Left ventricle myocardium inferior (tissue), 1 donor: ENCODE measurements at regions not wholly inside any gene's neighbourhood (a gene's known extent, or its start where the extent isn't known, plus 50 kb on each side); places are given as distances from the start of the nearest gene placed in this dataset.

ENCODE experiments used
- DNase-seq: peaks from one replicate; pipeline ENCODE4 v3.0.0-alpha.2; 2020
- H3K27ac ChIP-seq: fragments of 200-600 bp; replicated peaks from 2 replicates; pipeline ENCODE4 v1.8.0; 2021
- H3K27me3 ChIP-seq: fragments of 200-600 bp; 2 replicates; pipeline ENCODE4 v1.8.0; 2021; ENCODE audit warnings: low read depth
- H3K36me3 ChIP-seq: fragments of 200-600 bp; 2 replicates; pipeline ENCODE4 v1.8.0; 2021
- H3K4me1 ChIP-seq: fragments of 200-600 bp; 2 replicates; pipeline ENCODE4 v1.8.0; 2021
- H3K4me3 ChIP-seq: fragments of 200-600 bp; 2 replicates; pipeline ENCODE4 v1.8.0; 2021; ENCODE audit warnings: mild to moderate bottlenecking, moderate library complexity
- H3K9me3 ChIP-seq: fragments of 200-600 bp; replicated peaks from 2 replicates; pipeline ENCODE4 v1.8.0; 2021
- CTCF ChIP-seq: fragments of 200-600 bp; IDR thresholded peaks from 2 replicates; pipeline ENCODE4 v1.8.0; 2021; ENCODE audit warnings: antibody characterized with exemption, mild to moderate bottlenecking, borderline replicate concordance
- intact Hi-C: fragments of 100-400 bp; cut with micrococcal nuclease; formaldehyde crosslinking; loops from one replicate; pipeline ENCODE4 v1.11.0; 2022
- donor health status: DM: no; HTN: yes; CAD: no; lungs with severe emphysema.

GRCh38 chr1:30262158-30262557 lies 461.2 kb downstream of the MATN1 start:
- H3K36me3 ChIP-seq = no peaks in the 10 kb centered on the region
- H3K9me3 ChIP-seq = peaks cover 4% of the 10 kb centered on the region
- no peak overlapping the region for H3K27ac ChIP-seq
- H3K4me1 ChIP-seq = no peaks in the 10 kb centered on the region
- no peak for TF ChIP-seq CTCF
- H3K4me3 ChIP-seq = no peak overlapping the region
- no peak for DNase-seq
- H3K27me3 ChIP-seq = peaks cover 57% of the 10 kb centered on the region
- intact Hi-C loops = no loop called here

- Histone ChIP-seq H3K27me3 (peaks cover 58% of the 10 kb centered on the region), H3K36me3 (no peaks in the 10 kb centered on the region), H3K9me3 (peaks cover 4% of the 10 kb centered on the region), H3K4me1 (no peaks in the 10 kb centered on the region), H3K4me3 (no peak overlapping the region), H3K27ac (no peak overlapping the region)
- DNase-seq = no peak
- intact Hi-C loops = no loop called here
- TF ChIP-seq CTCF = no peak
These were observed 463.1 kb downstream of the MATN1 start for GRCh38 chr1:30260318-30260717.

- peaks cover 60% of the 10 kb centered on the region for H3K27me3 ChIP-seq
- intact Hi-C loops = no loop called here
- H3K27ac ChIP-seq = no peak overlapping the region
- no peak for TF ChIP-seq CTCF
- no peak for DNase-seq
- no peak overlapping the region for H3K4me3 ChIP-seq
- no peaks in the 10 kb centered on the region for H3K36me3 ChIP-seq
- peaks cover 4% of the 10 kb centered on the region for H3K9me3 ChIP-seq
- no peaks in the 10 kb centered on the region for H3K4me1 ChIP-seq
These were observed 463.8 kb downstream of the MATN1 start for GRCh38 chr1:30259631-30260030.

- no peak for TF ChIP-seq CTCF
- no peak for DNase-seq
- no peaks in the 10 kb centered on the region for H3K36me3 ChIP-seq
- H3K27ac ChIP-seq = no peak overlapping the region
- H3K27me3 ChIP-seq = peaks cover 68% of the 10 kb centered on the region
- peaks cover 4% of the 10 kb centered on the region for H3K9me3 ChIP-seq
- no peak overlapping the region for H3K4me3 ChIP-seq
- no peaks in the 10 kb centered on the region for H3K4me1 ChIP-seq
- intact Hi-C loops = no loop called here
These were observed 464.5 kb downstream of the MATN1 start for GRCh38 chr1:30258876-30259275.

- H3K27me3 ChIP-seq = peaks cover 72% of the 10 kb centered on the region
- no peak for TF ChIP-seq CTCF
- no peak for DNase-seq
These were observed 464.9 kb downstream of the MATN1 start for GRCh38 chr1:30258471-30258870.

More at GRCh38 chr1:30258471-30258870, 464.9 kb downstream of the MATN1 start:
- no peaks in the 10 kb centered on the region for H3K36me3 ChIP-seq
- no peak overlapping the region for H3K27ac ChIP-seq
- H3K4me3 ChIP-seq = no peak overlapping the region
- no peaks in the 10 kb centered on the region for H3K4me1 ChIP-seq
- H3K9me3 ChIP-seq = peaks cover 4% of the 10 kb centered on the region
- intact Hi-C loops = no loop called here
